Liver (tissue), 8 donors: ENCODE measurements at regions not wholly inside any gene's neighbourhood (a gene's known extent, or its start where the extent isn't known, plus 50 kb on each side); places are given as distances from the start of the nearest gene placed in this dataset.

ENCODE experiments used
- DNase-seq: peaks from one replicate; pipeline ENCODE4 v3.0.0-alpha.2; 2017; ENCODE audit warnings: low spot score
- H3K27ac ChIP-seq, 2 donors: one replicate each; pipeline ENCODE4 v1.7.0; 2013; ENCODE audit warnings: inconsistent platforms in 2 of 2, low read length in 2 of 2, control low read depth in 1 of 2, low read depth in 1 of 2, mild to moderate bottlenecking in 1 of 2
- H3K27me3 ChIP-seq, 4 donors: one replicate each; pipeline versions ENCODE4 v1.6.1 to v1.7.0; 2013; ENCODE audit warnings: low read length in 3 of 4, inconsistent platforms in 1 of 4, mild to moderate bottlenecking in 1 of 4, moderate library complexity in 1 of 4; ENCODE audit not compliant: control insufficient read depth in 4 of 4, insufficient read depth in 4 of 4
- H3K36me3 ChIP-seq, 4 donors: one replicate each; pipeline versions ENCODE4 v1.6.1 to v1.7.0; 2013; ENCODE audit warnings: low read length in 3 of 4, mild to moderate bottlenecking in 3 of 4, low read depth in 1 of 4, moderate library complexity in 1 of 4; ENCODE audit not compliant: control insufficient read depth in 4 of 4, insufficient read depth in 3 of 4
- H3K4me1 ChIP-seq, 4 donors: one replicate each; pipeline versions ENCODE4 v1.6.1 to v1.7.0; 2013; ENCODE audit warnings: low read length in 3 of 4, mild to moderate bottlenecking in 3 of 4, moderate library complexity in 1 of 4; ENCODE audit not compliant: control insufficient read depth in 4 of 4, insufficient read depth in 4 of 4
- H3K4me3 ChIP-seq, 3 donors: one replicate each; pipeline versions ENCODE4 v1.6.1 to v1.7.0; 2013; ENCODE audit warnings: low read length in 3 of 3, control low read depth in 1 of 3, low read depth in 1 of 3, mild to moderate bottlenecking in 1 of 3
- H3K9ac ChIP-seq, 2 donors: one replicate each; pipeline ENCODE4 v1.7.0; 2013; ENCODE audit warnings: low read length in 2 of 2, mild to moderate bottlenecking in 2 of 2, moderate library complexity in 2 of 2, control low read depth in 1 of 2, low read depth in 1 of 2
- H3K9me3 ChIP-seq, 4 donors: one replicate each; pipeline versions ENCODE4 v1.6.1 to v1.7.0; 2013; ENCODE audit warnings: low read length in 3 of 4; ENCODE audit not compliant: control insufficient read depth in 4 of 4
- ATF3 ChIP-seq: IDR thresholded peaks from 2 replicates; pipeline ENCODE4 v1.6.1; 2016; ENCODE audit warnings: antibody characterized with exemption
- EGR1 ChIP-seq, 2 donors: IDR thresholded peaks; 2 replicates each; pipeline ENCODE4 v1.6.1; 2016 to 2018; ENCODE audit warnings: antibody characterized with exemption in 2 of 2, low read depth in 2 of 2
- FOXA1 ChIP-seq: IDR thresholded peaks from 2 replicates; pipeline ENCODE4 v1.6.1; 2016; ENCODE audit warnings: antibody characterized with exemption
- FOXA2 ChIP-seq: IDR thresholded peaks from 2 replicates; pipeline ENCODE4 v1.6.1; 2016; ENCODE audit warnings: antibody characterized with exemption
- GABPA ChIP-seq, 2 donors: IDR thresholded peaks in 1 of 2; conservative IDR thresholded peaks in 1 of 2; 2 replicates each; pipeline ENCODE4 v1.6.1; 2016; ENCODE audit warnings: antibody characterized with exemption in 2 of 2, mild to moderate bottlenecking in 1 of 2, moderate library complexity in 1 of 2
- HNF4A ChIP-seq, 2 donors: conservative IDR thresholded peaks; 2 replicates each; pipeline ENCODE4 v1.6.1; 2016; ENCODE audit warnings: antibody characterized with exemption in 2 of 2, mild to moderate bottlenecking in 2 of 2
- HNF4G ChIP-seq: IDR thresholded peaks from 2 replicates; pipeline ENCODE4 v1.6.1; 2016; ENCODE audit warnings: antibody characterized with exemption
- JUND ChIP-seq, 2 donors: IDR thresholded peaks; 2 replicates each; pipeline ENCODE4 v1.6.1; 2016; ENCODE audit warnings: antibody characterized with exemption in 2 of 2
- MAX ChIP-seq: IDR thresholded peaks from 2 replicates; pipeline ENCODE4 v1.6.1; 2016; ENCODE audit warnings: antibody characterized with exemption
- NR2F2 ChIP-seq: IDR thresholded peaks from 2 replicates; pipeline ENCODE4 v1.6.1; 2016; ENCODE audit warnings: antibody characterized with exemption
- RAD21 ChIP-seq, 2 donors: IDR thresholded peaks; 2 replicates each; pipeline ENCODE4 v1.6.1; 2016; ENCODE audit warnings: antibody characterized with exemption in 2 of 2, mild to moderate bottlenecking in 2 of 2
- REST ChIP-seq: IDR thresholded peaks from 2 replicates; pipeline ENCODE4 v1.6.1; 2016; ENCODE audit warnings: antibody characterized with exemption, mild to moderate bottlenecking
- RXRA ChIP-seq, 2 donors: IDR thresholded peaks; 2 replicates each; pipeline ENCODE4 v1.6.1; 2017 to 2018; ENCODE audit warnings: antibody characterized with exemption in 2 of 2, mild to moderate bottlenecking in 1 of 2
- TAF1 ChIP-seq: conservative IDR thresholded peaks from 2 replicates; pipeline ENCODE4 v1.6.1; 2016; ENCODE audit warnings: antibody characterized with exemption, mild to moderate bottlenecking
- ZBTB33 ChIP-seq: IDR thresholded peaks from 2 replicates; pipeline ENCODE4 v1.6.1; 2016; ENCODE audit warnings: antibody characterized with exemption
- WGBS: extraction: QIAGEN DNeasy Blood & Tissue Kit; methylation state at CpG from one replicate; pipeline ENCODE4 v1.1.7; 2013; 5-methylcytosine and 5-hydroxymethylcytosine counted together
- TF ChIP-seq, protein P1 (sequence below): fragments of 150-350 bp; IDR thresholded peaks from 2 replicates; pipeline ENCODE4 v1.5.1; 2017; ENCODE audit warnings: improper control_type of control experiment, low read depth, low read length; ENCODE audit not compliant: missing input control
- donor health status: healthy.
- donor health status: healthy.
- donor health status: healthy.
- donor health status: healthy.
- donor health status: healthy.

GRCh38 chr6:15843764-15844163, 180.9 kb upstream of the DTNBP1 start (continued):
- TF ChIP-seq REST, result no peak
- TF ChIP-seq RAD21 (IDR thresholded peaks at IDR 0.05), result no peak

GRCh38 chr6:15843226-15843625, 180.4 kb upstream of the DTNBP1 start:
- no peak for TF ChIP-seq FOXA2
- TF ChIP-seq, protein P1, sequence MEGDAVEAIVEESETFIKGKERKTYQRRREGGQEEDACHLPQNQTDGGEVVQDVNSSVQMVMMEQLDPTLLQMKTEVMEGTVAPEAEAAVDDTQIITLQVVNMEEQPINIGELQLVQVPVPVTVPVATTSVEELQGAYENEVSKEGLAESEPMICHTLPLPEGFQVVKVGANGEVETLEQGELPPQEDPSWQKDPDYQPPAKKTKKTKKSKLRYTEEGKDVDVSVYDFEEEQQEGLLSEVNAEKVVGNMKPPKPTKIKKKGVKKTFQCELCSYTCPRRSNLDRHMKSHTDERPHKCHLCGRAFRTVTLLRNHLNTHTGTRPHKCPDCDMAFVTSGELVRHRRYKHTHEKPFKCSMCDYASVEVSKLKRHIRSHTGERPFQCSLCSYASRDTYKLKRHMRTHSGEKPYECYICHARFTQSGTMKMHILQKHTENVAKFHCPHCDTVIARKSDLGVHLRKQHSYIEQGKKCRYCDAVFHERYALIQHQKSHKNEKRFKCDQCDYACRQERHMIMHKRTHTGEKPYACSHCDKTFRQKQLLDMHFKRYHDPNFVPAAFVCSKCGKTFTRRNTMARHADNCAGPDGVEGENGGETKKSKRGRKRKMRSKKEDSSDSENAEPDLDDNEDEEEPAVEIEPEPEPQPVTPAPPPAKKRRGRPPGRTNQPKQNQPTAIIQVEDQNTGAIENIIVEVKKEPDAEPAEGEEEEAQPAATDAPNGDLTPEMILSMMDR, result no peak
- TF ChIP-seq RXRA (IDR thresholded peaks at IDR 0.05), result no peak
- TF ChIP-seq HNF4G, result no peak
- TF ChIP-seq EGR1 (IDR thresholded peaks at IDR 0.05; ENCODE audit: low read depth in 2 of 2), result no peak
- no peak for TF ChIP-seq NR2F2
- no peak for TF ChIP-seq FOXA1
- Histone ChIP-seq H3K27ac (no peak overlapping the region), H3K4me3 (no peak overlapping the region), H3K9ac (no peak overlapping the region), H3K27me3 (no peaks in the 10 kb centered on the region), H3K4me1 (no peaks in the 10 kb centered on the region), H3K9me3 (no peaks in the 10 kb centered on the region), H3K36me3 (no peaks in the 10 kb centered on the region)
- 80% methylated on average over 4 of the region's 4 CpGs for WGBS
- no peak for DNase-seq

DNA sequence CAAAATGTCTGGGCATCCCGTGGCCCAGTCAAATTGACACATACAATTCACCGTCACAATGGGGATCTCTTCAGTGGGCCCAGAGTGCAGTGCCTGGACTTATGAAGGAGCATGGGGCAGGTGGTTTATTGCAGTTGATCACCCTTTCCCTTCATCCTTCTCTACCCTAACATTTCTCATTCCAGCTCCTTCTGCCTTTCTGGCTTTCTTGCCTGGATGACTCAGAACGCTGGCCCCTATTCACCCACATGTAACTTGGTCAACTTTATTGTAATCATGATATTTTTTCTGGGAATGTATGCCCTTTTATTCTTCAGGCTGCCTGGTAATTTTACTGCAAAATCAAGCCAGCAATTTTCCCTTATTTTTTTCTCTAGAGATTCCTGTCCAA, 179.9 kb upstream of the DTNBP1 start:
- Histone ChIP-seq H3K27ac (no peak overlapping the region), H3K4me1 (no peaks in the 10 kb centered on the region), H3K36me3 (no peaks in the 10 kb centered on the region), H3K9me3 (no peaks in the 10 kb centered on the region), H3K9ac (no peak overlapping the region), H3K27me3 (no peaks in the 10 kb centered on the region), H3K4me3 (no peak overlapping the region)
- WGBS, result 83% methylated on average over 3 of the region's 3 CpGs
- DNase-seq, result no peak
- TF ChIP-seq FOXA1 (no peak), HNF4G (no peak), HNF4A (conservative IDR thresholded peaks at IDR 0.05) (no peak), TAF1 (no peak), RAD21 (IDR thresholded peaks at IDR 0.05) (no peak), GABPA (IDR thresholded peaks at IDR 0.05 in 1 of 2, conservative IDR thresholded peaks at IDR 0.05 in 1 of 2) (no peak), ZBTB33 (no peak), ATF3 (no peak), JUND (IDR thresholded peaks at IDR 0.05) (no peak), RXRA (IDR thresholded peaks at IDR 0.05) (no peak), FOXA2 (no peak), EGR1 (IDR thresholded peaks at IDR 0.05; ENCODE audit: low read depth in 2 of 2) (no peak), NR2F2 (no peak), REST (no peak), MAX (no peak)
- TF ChIP-seq, protein P1, result no peak
